AG10803 (cell line): ENCODE measurements at regions not wholly inside any gene's neighbourhood (a gene's known extent, or its start where the extent isn't known, plus 50 kb on each side); places are given as distances from the start of the nearest gene placed in this dataset.
A peak's percentile ranks its signal among the peaks of the same experiment; 100 is the strongest.

Experiments
- DNase-seq: peaks from one replicate; pipeline ENCODE4 v3.0.0; 2010; ENCODE audit warnings: low read depth
- H3K4me3 ChIP-seq: 2 replicates; pipeline ENCODE4 v1.5.1; 2011; ENCODE audit warnings: mild to moderate bottlenecking, low read length, control low read depth
- CTCF ChIP-seq: conservative IDR thresholded peaks from 2 replicates; pipeline ENCODE4 v1.5.1; 2011; ENCODE audit warnings: mild to moderate bottlenecking, low read length, control low read depth, inconsistent platforms

DNA sequence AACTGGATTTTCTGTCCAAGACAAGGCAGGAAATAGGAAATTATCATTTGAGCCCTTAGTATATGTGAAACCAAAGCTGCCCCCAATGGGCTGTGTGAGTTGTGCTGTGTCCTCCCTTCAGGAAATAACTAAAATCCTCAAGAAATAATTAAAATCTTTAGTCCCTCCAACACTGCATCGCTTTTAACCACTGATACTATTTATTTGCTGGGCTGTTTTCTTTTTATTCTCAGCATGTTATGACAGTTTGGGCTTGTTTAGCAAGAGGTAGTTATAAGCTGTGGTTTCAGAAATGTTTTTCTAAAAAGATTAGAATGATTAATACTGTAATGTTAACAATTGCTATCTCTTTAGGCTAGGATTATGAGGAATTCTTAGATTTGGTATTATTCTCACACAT is 187.0 kb upstream of the KCNN2 start:
- no peak for TF ChIP-seq CTCF
- no peak overlapping the region for H3K4me3 ChIP-seq
- DNase-seq = no peak

GRCh38 chr5:114176356-114176755 is 185.5 kb upstream of the KCNN2 start:
- DNase-seq = peak; percentile 10
- TF ChIP-seq CTCF = no peak
- no peak overlapping the region for H3K4me3 ChIP-seq

- no peak overlapping the region for H3K4me3 ChIP-seq
- no peak for DNase-seq
- TF ChIP-seq CTCF = no peak
These were observed 182.7 kb upstream of the KCNN2 start for GRCh38 chr5:114179134-114179533.

GRCh38 chr5:114184006-114184405 is 177.9 kb upstream of the KCNN2 start:
- no peak for DNase-seq
- H3K4me3 ChIP-seq = no peak overlapping the region
- TF ChIP-seq CTCF = no peak

- no peak overlapping the region for H3K4me3 ChIP-seq
- DNase-seq = peak; percentile 38
- TF ChIP-seq CTCF = no peak
These were observed 176.6 kb upstream of the KCNN2 start for GRCh38 chr5:114185274-114185673.

DNA sequence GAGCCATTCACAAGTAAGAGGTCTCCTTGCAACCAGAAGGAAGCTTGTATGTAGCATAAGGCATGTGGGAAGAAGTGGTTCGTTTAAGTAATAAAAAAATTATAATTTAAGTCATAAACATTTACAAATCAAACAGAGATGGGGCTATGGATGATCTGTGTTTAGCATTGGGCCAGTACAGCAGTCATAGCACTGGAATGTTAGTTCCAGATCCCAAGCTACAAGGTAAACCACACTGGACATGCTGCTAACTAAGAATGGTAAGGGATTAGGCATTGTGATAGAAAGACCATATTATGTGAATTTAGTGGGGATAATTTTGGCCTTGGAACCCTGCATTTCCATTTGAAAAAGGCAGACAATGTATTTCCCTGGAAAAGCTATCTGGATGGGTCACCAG is 170.4 kb upstream of the KCNN2 start:
- DNase-seq = no peak

DNA sequence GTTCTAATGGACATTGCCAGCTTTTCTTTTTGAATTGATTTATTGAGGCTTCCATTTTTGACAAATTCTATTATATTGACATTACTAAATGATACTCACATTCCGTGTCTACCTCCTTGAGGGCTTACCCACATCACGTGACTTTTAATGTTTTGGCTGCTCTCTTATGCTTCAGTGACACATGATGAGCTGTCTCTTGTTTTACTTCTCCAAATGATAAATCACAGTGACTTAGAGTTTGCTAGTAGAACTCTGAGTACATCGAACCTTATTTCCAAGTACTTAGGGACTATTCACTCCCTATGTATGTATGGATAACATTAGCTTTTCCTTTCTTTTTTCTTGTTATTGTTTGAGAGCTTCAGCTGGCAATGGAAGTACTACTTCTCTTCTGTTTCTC is 169.8 kb upstream of the KCNN2 start:
- no peak overlapping the region for H3K4me3 ChIP-seq
- peak; percentile 2 for DNase-seq
- no peak for TF ChIP-seq CTCF

More for the DNA sequence above, 170.4 kb upstream of the KCNN2 start:
- no peak for TF ChIP-seq CTCF
- H3K4me3 ChIP-seq = no peak overlapping the region
